Parathyroid adenoma (tissue), 2 donors: ENCODE measurements at regions not wholly inside any gene's neighbourhood (a gene's known extent, or its start where the extent isn't known, plus 50 kb on each side); places are given as distances from the start of the nearest gene placed in this dataset.

Source experiments
- H2AFZ ChIP-seq: fragments of 300-600 bp; sonication (generic); one replicate; pipeline ENCODE4 v1.7.0; 2017; ENCODE audit warnings: antibody characterized with exemption, mild to moderate bottlenecking
- H3K27ac ChIP-seq: fragments of 300-600 bp; sonication (generic); one replicate; pipeline ENCODE4 v1.7.0; 2017
- H3K27me3 ChIP-seq: fragments of 300-600 bp; sonication (generic); one replicate; pipeline ENCODE4 v1.7.0; 2017; ENCODE audit warnings: low read length; ENCODE audit not compliant: control insufficient read depth, insufficient read depth
- H3K36me3 ChIP-seq: fragments of 300-600 bp; sonication (generic); one replicate; pipeline ENCODE4 v1.7.0; 2017; ENCODE audit warnings: low read length; ENCODE audit not compliant: control insufficient read depth, insufficient read depth
- H3K4me1 ChIP-seq: fragments of 300-600 bp; sonication (generic); one replicate; pipeline ENCODE4 v1.7.0; 2017; ENCODE audit warnings: control low read depth
- H3K4me2 ChIP-seq: fragments of 300-600 bp; sonication (generic); one replicate; pipeline ENCODE4 v1.7.0; 2017; ENCODE audit warnings: low read length
- H3K4me3 ChIP-seq: fragments of 300-600 bp; sonication (generic); one replicate; pipeline ENCODE4 v1.7.0; 2017; ENCODE audit warnings: low read depth, low read length
- H3K79me2 ChIP-seq: fragments of 300-600 bp; sonication (generic); one replicate; pipeline ENCODE4 v1.7.0; 2017; ENCODE audit warnings: control low read depth
- H3K9ac ChIP-seq: fragments of 300-600 bp; sonication (generic); one replicate; pipeline ENCODE4 v1.7.0; 2017; ENCODE audit warnings: mild to moderate bottlenecking
- H3K9me3 ChIP-seq: fragments of 300-600 bp; sonication (generic); one replicate; pipeline ENCODE4 v1.7.0; 2017; ENCODE audit warnings: low read length; ENCODE audit not compliant: control insufficient read depth
- TF ChIP-seq, protein P1 (sequence below): fragments of 300-600 bp; sonication (generic); IDR thresholded peaks from one replicate; pipeline ENCODE4 v1.7.0; 2017; ENCODE audit warnings: antibody characterized with exemption, mild to moderate bottlenecking
- donor health status: primary hyperparathyroidism.

DNA sequence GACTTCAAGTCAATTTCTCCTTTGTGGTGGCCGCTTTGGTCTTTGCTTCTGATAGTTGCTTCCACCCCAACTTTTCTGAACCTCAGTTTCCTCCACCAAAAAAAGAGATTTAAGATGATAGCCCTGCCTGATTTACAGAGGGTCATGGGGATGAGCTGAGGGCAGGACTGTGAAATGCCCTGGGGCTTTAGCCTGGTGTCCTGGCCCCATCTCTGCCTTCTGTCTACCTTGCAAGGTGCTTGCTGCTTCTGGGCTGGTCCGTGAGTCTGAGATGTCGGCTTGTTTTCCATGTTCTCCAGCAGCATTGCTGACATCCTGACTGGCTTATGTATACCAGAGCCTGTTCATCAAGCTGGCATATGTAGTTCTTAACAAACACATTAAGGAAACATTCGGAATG, 191.9 kb upstream of the MPHOSPH6 start:
- no peaks in the 10 kb centered on the region for H3K36me3 ChIP-seq
- TF ChIP-seq, protein P1, sequence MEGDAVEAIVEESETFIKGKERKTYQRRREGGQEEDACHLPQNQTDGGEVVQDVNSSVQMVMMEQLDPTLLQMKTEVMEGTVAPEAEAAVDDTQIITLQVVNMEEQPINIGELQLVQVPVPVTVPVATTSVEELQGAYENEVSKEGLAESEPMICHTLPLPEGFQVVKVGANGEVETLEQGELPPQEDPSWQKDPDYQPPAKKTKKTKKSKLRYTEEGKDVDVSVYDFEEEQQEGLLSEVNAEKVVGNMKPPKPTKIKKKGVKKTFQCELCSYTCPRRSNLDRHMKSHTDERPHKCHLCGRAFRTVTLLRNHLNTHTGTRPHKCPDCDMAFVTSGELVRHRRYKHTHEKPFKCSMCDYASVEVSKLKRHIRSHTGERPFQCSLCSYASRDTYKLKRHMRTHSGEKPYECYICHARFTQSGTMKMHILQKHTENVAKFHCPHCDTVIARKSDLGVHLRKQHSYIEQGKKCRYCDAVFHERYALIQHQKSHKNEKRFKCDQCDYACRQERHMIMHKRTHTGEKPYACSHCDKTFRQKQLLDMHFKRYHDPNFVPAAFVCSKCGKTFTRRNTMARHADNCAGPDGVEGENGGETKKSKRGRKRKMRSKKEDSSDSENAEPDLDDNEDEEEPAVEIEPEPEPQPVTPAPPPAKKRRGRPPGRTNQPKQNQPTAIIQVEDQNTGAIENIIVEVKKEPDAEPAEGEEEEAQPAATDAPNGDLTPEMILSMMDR, result no peak
- H3K27me3 ChIP-seq, result no peaks in the 10 kb centered on the region
- no peaks in the 10 kb centered on the region for H3K79me2 ChIP-seq
- H3K4me1 ChIP-seq, result no peaks in the 10 kb centered on the region
- H3K9ac ChIP-seq, result no peak overlapping the region
- H2AFZ ChIP-seq, result no peak overlapping the region
- no peak overlapping the region for H3K4me2 ChIP-seq
- no peak overlapping the region for H3K4me3 ChIP-seq
- no peak overlapping the region for H3K27ac ChIP-seq
- H3K9me3 ChIP-seq, result no peaks in the 10 kb centered on the region

DNA sequence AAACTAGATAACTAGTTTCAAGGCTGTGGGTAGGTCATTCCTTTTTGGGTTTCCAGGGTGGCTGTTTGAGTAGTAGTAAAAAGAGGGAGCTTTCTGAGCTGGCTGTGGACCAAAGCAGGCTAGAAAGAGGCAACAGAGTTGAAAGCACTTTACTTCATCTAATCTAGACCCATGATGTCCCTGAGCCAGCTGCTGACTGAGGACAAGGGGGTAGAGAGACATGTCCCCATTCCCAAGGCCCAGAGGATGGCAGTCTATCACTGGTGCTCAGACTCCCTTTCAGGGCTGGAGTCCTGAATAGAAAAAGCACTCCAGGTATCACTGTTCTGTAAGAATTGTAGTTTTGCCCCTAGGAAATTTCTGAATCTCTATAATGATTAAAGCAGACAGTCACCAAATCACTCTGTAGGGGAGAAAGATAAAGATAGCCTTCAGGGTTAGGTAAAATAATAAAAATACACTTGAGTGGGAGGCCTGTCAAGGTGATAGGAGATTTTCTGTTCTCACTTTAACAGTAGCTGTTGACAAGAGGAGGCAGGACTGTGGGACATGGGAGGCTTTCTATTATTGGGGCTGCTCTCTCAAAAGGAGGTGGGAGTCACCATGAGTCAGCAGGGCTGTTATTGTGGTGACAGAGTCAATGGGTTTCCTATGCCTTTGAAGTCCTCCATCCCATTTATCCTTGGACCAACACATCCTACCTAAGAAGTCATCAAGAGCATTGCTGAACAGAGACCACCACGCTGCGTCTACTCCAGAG, 190.2 kb upstream of the MPHOSPH6 start:
- Histone ChIP-seq H3K9me3 (no peaks in the 10 kb centered on the region), H3K36me3 (no peaks in the 10 kb centered on the region), H3K27ac (no peak overlapping the region), H3K4me2 (no peak overlapping the region), H3K79me2 (no peaks in the 10 kb centered on the region), H3K9ac (no peak overlapping the region), H3K4me3 (no peak overlapping the region), H3K27me3 (no peaks in the 10 kb centered on the region), H2AFZ (no peak overlapping the region), H3K4me1 (no peaks in the 10 kb centered on the region)
- TF ChIP-seq, protein P1, result no peak

DNA sequence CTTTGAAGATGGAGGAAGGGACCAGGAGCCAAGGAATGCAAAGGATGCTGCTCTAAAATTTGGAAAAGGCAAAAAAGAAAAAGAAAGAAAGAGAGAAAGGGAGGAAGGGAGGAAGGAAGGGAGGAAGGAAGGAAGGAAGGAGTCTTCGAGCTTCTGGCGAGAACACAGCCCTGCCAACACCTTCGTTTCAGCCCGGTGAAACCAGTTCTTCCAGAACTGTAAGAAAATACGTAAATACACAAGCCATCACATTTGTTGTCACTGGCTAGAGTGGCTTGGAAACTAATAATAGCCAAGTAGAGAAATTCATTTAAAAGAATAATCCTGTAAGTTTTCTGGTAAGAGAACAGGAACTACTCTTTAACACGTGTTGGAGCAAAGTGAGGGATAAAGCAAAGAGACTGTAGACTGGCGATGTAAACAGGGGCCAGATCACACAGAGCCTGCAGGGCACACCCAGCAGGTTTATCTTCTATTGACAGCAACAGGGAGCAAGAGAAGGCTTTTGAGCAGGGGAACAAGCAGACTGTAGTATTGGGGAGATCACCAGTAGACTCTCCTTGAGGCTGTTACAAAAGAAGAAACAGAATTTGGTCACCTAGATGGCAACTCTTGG, 188.7 kb upstream of the MPHOSPH6 start:
- no peak overlapping the region for H2AFZ ChIP-seq
- no peaks in the 10 kb centered on the region for H3K36me3 ChIP-seq
- H3K4me1 ChIP-seq, result peaks cover under 1% of the 10 kb centered on the region
- TF ChIP-seq, protein P1, result no peak
- no peak overlapping the region for H3K4me3 ChIP-seq
- H3K27me3 ChIP-seq, result no peaks in the 10 kb centered on the region
- H3K4me2 ChIP-seq, result no peak overlapping the region
- no peak overlapping the region for H3K27ac ChIP-seq
- no peak overlapping the region for H3K9ac ChIP-seq
- no peaks in the 10 kb centered on the region for H3K9me3 ChIP-seq
- no peaks in the 10 kb centered on the region for H3K79me2 ChIP-seq

DNA sequence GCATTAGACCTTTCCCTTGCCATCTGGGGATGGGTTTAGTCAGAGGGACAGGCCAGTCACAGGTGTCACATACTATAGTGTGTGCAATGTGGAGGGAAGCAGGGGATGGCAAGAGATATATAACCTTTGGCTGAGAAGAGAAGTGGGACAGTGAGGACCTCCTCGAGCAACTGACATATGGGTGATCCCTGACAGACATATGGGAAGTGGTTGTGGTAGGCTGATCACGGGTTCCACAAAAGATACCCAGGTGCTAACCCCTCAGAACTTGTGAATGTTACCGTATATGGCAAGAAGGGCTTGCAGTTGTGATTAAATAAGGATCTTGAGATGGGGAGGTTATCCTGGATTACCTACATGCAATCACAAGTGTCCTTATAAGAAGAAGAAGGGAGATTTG, 188.1 kb upstream of the MPHOSPH6 start:
- Histone ChIP-seq H2AFZ (no peak overlapping the region), H3K9me3 (no peaks in the 10 kb centered on the region), H3K4me1 (peaks cover 6% of the 10 kb centered on the region), H3K36me3 (no peaks in the 10 kb centered on the region), H3K27ac (no peak overlapping the region), H3K4me2 (no peak overlapping the region), H3K27me3 (no peaks in the 10 kb centered on the region), H3K9ac (no peak overlapping the region), H3K4me3 (no peak overlapping the region), H3K79me2 (no peaks in the 10 kb centered on the region)
- TF ChIP-seq, protein P1, result no peak
